ENCODE measurements at regions not wholly inside any gene's neighbourhood (a gene's known extent, or its start where the extent isn't known, plus 50 kb on each side); places are given as distances from the start of the nearest gene placed in this dataset.

- TF ChIP-seq CTCF (IDR thresholded peaks at IDR 0.05) (no peak), ZFX (IDR thresholded peaks at IDR 0.05; ENCODE audit: borderline replicate concordance) (no peak)
These were observed 196.4 kb upstream of the TWIST2 start for GRCh38 chr2:238651306-238652052.
